ENCODE measurements at regions not wholly inside any gene's neighbourhood (a gene's known extent, or its start where the extent isn't known, plus 50 kb on each side); places are given as distances from the start of the nearest gene placed in this dataset.

DNA sequence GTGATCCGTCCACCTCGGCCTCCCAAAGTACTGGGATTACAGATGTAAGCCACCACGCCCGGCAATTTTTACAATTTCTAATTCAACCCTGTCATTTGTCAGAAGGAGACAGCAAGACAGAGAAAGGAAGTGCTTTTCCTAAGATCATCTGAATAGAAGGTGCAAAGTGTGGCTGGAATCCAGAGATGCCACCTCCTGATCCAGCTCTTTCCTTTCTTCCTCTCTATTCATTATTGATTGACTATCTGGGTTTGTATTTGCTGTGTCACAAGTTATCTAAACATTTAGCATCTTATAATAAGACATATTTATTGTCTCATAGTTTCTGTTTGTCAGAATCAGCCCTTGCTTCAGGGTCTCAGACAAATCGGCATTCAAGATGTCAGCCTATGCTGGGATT lies 217.7 kb downstream of the BCAS1 start:
- TF ChIP-seq, protein P1, sequence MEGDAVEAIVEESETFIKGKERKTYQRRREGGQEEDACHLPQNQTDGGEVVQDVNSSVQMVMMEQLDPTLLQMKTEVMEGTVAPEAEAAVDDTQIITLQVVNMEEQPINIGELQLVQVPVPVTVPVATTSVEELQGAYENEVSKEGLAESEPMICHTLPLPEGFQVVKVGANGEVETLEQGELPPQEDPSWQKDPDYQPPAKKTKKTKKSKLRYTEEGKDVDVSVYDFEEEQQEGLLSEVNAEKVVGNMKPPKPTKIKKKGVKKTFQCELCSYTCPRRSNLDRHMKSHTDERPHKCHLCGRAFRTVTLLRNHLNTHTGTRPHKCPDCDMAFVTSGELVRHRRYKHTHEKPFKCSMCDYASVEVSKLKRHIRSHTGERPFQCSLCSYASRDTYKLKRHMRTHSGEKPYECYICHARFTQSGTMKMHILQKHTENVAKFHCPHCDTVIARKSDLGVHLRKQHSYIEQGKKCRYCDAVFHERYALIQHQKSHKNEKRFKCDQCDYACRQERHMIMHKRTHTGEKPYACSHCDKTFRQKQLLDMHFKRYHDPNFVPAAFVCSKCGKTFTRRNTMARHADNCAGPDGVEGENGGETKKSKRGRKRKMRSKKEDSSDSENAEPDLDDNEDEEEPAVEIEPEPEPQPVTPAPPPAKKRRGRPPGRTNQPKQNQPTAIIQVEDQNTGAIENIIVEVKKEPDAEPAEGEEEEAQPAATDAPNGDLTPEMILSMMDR (IDR thresholded peaks at IDR 0.05), result no peak
- TF ChIP-seq POLR2A (IDR thresholded peaks at IDR 0.05) (no peak), EP300 (IDR thresholded peaks at IDR 0.05) (no peak)
